ENCODE measurements at regions not wholly inside any gene's neighbourhood (a gene's known extent, or its start where the extent isn't known, plus 50 kb on each side); places are given as distances from the start of the nearest gene placed in this dataset.

DNA sequence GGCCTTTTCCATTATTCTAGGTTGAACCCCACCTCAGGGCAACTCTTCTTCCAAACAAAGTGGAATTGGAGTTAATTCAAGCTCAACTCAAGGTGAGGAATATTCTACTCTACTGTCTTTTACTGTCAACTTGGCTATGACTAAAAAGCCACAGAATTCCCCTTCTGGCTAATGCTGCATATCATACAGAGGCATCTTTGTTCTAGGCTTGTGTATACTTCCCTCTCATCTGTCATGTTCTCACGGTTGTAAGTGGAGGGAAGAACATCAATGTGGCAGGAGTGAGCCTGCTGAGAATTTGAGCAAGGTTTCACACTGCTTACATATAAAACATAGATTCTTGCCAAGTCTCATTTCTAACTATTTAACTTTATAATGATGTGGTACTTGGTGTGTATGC, 921.4 kb upstream of the CNTN5 start:
- TF ChIP-seq, protein P1, sequence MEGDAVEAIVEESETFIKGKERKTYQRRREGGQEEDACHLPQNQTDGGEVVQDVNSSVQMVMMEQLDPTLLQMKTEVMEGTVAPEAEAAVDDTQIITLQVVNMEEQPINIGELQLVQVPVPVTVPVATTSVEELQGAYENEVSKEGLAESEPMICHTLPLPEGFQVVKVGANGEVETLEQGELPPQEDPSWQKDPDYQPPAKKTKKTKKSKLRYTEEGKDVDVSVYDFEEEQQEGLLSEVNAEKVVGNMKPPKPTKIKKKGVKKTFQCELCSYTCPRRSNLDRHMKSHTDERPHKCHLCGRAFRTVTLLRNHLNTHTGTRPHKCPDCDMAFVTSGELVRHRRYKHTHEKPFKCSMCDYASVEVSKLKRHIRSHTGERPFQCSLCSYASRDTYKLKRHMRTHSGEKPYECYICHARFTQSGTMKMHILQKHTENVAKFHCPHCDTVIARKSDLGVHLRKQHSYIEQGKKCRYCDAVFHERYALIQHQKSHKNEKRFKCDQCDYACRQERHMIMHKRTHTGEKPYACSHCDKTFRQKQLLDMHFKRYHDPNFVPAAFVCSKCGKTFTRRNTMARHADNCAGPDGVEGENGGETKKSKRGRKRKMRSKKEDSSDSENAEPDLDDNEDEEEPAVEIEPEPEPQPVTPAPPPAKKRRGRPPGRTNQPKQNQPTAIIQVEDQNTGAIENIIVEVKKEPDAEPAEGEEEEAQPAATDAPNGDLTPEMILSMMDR (IDR thresholded peaks at IDR 0.05; ENCODE audit: low read depth, low read length) = no peak
- TF ChIP-seq, protein P2, sequence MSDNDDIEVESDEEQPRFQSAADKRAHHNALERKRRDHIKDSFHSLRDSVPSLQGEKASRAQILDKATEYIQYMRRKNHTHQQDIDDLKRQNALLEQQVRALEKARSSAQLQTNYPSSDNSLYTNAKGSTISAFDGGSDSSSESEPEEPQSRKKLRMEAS (IDR thresholded peaks at IDR 0.05; ENCODE audit: low read depth, low read length) = no peak
- no peak for TF ChIP-seq POLR2A (IDR thresholded peaks at IDR 0.05; ENCODE audit: extremely low read depth, insufficient read length)
- no peak for TF ChIP-seq MYC (IDR thresholded peaks at IDR 0.05; ENCODE audit: low read depth, low read length)

Data from NB4 (cell line).